ENCODE measurements at regions not wholly inside any gene's neighbourhood (a gene's known extent, or its start where the extent isn't known, plus 50 kb on each side); places are given as distances from the start of the nearest gene placed in this dataset.

- ATAC-seq = no peak
- no peak for DNase-seq
Observed at GRCh38 chr16:9302072-9302471, 210.6 kb downstream of the HAPSTR1 start.

- DNase-seq (no peak), ATAC-seq (no peak)
Observed at GRCh38 chr16:9306753-9307152, 215.3 kb downstream of the HAPSTR1 start.

- DNase-seq = no peak
- no peak for ATAC-seq
Observed at GRCh38 chr16:9307446-9307845, 216.0 kb downstream of the HAPSTR1 start.

GRCh38 chr16:9308356-9308801, 216.9 kb downstream of the HAPSTR1 start:
- ATAC-seq (no peak), DNase-seq (no peak)

- ATAC-seq (no peak), DNase-seq (no peak)
Observed at GRCh38 chr16:9308850-9309249, 217.4 kb downstream of the HAPSTR1 start.

GRCh38 chr16:9309844-9310243, 218.4 kb downstream of the HAPSTR1 start:
- DNase-seq (no peak), ATAC-seq (no peak)

- no peak for DNase-seq
Observed at GRCh38 chr16:9311303-9311954, 220.0 kb downstream of the HAPSTR1 start.

GRCh38 chr16:9316008-9316407, 224.6 kb downstream of the HAPSTR1 start:
- no peak for DNase-seq
- ATAC-seq = no peak

More at GRCh38 chr16:9311303-9311954, 220.0 kb downstream of the HAPSTR1 start:
- ATAC-seq = no peak

GRCh38 chr16:9316615-9317014, 225.2 kb downstream of the HAPSTR1 start:
- ATAC-seq (no peak), DNase-seq (no peak)

GRCh38 chr16:9318764-9319163, 227.3 kb downstream of the HAPSTR1 start:
- no peak for DNase-seq
- no peak for ATAC-seq

GRCh38 chr16:9322769-9323168, 231.3 kb downstream of the HAPSTR1 start:
- DNase-seq (no peak), ATAC-seq (no peak)

GRCh38 chr16:9323170-9323569, 231.7 kb downstream of the HAPSTR1 start:
- ATAC-seq (no peak), DNase-seq (no peak)

- ATAC-seq = no peak
- no peak for DNase-seq
Observed at GRCh38 chr16:9327253-9327652, 235.8 kb downstream of the HAPSTR1 start.

- ATAC-seq = no peak
Observed at GRCh38 chr16:9328411-9328810, 237.0 kb downstream of the HAPSTR1 start.

GRCh38 chr16:9330095-9330494, 238.7 kb downstream of the HAPSTR1 start:
- no peak for ATAC-seq

More at GRCh38 chr16:9328411-9328810, 237.0 kb downstream of the HAPSTR1 start:
- DNase-seq = no peak

GRCh38 chr16:9331503-9331902, 240.1 kb downstream of the HAPSTR1 start:
- ATAC-seq (no peak), DNase-seq (no peak)

More at GRCh38 chr16:9330095-9330494, 238.7 kb downstream of the HAPSTR1 start:
- no peak for DNase-seq

- DNase-seq = no peak
- no peak for ATAC-seq
Observed at GRCh38 chr16:9332574-9333148, 241.2 kb downstream of the HAPSTR1 start.

GRCh38 chr16:9333469-9333868, 242.0 kb downstream of the HAPSTR1 start:
- DNase-seq (no peak), ATAC-seq (no peak)

GRCh38 chr16:9334103-9334502, 242.7 kb downstream of the HAPSTR1 start:
- DNase-seq (no peak), ATAC-seq (no peak)

- ATAC-seq (no peak), DNase-seq (no peak)
Observed at GRCh38 chr16:9337308-9338032, 246.0 kb downstream of the HAPSTR1 start.

- no peak for ATAC-seq
- no peak for DNase-seq
Observed at GRCh38 chr16:9338068-9338467, 246.6 kb downstream of the HAPSTR1 start.

- no peak for DNase-seq
- ATAC-seq = no peak
Observed at GRCh38 chr16:9338510-9338909, 247.1 kb downstream of the HAPSTR1 start.

- ATAC-seq (no peak), DNase-seq (no peak)
Observed at GRCh38 chr16:9340526-9341256, 249.2 kb downstream of the HAPSTR1 start.

Data from stimulated activated naive CD8-positive, alpha-beta T cell treated with anti-CD3 and anti-CD28 coated beads, Interleukin-15, Interleukin-2, amounts not matched to agents 100 U/mL and 50 U/mL, for 24 hours (primary cell).